LNCAP (cell line): ENCODE measurements at regions not wholly inside any gene's neighbourhood (a gene's known extent, or its start where the extent isn't known, plus 50 kb on each side); places are given as distances from the start of the nearest gene placed in this dataset.

ENCODE experiments used
- CTCF ChIP-seq: fragments of 450-650 bp; IDR thresholded peaks from 2 replicates; pipeline ENCODE4 v1.5.1; 2017; ENCODE audit warnings: mild to moderate bottlenecking

DNA sequence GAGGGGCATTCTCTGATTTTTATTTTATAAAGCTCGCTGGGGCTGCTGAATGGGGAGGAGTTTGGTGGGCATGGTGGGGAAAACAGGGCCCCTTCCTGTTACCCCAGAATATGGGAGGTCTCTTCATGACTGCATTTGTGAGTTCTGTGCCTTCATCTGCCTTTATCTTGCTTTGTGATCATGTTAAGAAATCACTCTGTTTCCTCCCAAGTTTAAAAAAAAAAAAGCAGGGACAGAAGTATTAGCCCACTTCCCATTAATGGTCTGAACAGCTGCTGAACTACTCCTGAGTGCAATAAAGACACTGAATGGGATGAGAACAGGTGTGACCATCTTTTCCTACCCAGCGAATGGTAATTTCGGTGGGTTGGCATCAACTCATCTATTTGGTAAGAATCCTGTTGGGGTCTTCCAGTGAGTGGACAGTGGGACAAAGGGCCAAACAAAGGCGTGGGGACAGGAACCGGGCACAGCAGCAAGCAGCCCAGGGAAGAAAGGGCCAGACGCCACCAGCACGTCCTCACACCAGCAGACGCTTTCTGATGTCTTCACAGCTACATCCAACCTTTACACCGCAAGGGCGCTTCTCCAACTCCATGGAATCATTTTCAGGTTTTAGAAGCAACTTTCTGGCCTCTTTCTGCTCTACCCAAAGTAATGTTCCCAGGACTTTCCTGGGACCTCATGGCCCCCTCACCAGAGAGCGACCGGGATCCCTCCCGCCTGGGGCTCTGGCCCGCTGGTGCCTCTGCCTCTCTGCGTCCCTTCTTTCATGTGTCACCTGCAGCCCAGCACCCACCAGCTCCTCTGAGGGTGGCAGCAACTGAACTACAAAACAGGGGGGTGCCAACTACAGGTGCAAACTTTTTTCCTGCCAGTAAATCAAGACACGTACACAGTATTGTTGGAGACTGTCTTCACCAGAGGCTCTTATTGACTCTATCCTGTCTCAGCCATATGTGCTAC is 160.2 kb downstream of the ADSS2 start:
- TF ChIP-seq CTCF: no peak

GRCh38 chr1:244294599-244295224 is 157.0 kb downstream of the ADSS2 start:
- no peak for TF ChIP-seq CTCF

GRCh38 chr1:244296003-244296402 is 155.7 kb downstream of the ADSS2 start:
- TF ChIP-seq CTCF: no peak

DNA sequence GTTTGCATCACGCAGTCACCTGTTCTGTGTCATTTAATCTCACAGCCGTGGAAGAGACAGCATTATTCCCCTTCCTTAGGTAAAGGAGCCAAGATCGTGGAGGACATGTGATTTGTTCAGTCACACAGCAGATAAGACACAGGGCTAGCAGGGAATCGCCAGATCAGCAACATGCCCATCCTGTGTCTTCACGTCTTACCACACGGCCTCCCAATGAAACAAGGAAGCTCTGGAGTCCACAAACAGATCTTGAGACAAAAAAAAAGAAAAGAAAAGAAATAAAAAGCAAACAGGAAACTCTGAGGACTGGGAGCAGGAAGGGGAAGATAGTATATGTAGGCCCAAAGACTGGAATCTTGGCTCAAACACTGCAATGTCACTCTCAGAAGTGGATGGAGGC is 155.3 kb downstream of the ADSS2 start:
- no peak for TF ChIP-seq CTCF

GRCh38 chr1:244297087-244297486 is 154.6 kb downstream of the ADSS2 start:
- TF ChIP-seq CTCF: no peak

- TF ChIP-seq CTCF: no peak
Measured at GRCh38 chr1:244297616-244298015, 154.1 kb downstream of the ADSS2 start.

GRCh38 chr1:244301595-244302130 is 150.0 kb downstream of the ADSS2 start:
- no peak for TF ChIP-seq CTCF
